ENCODE measurements at regions not wholly inside any gene's neighbourhood (a gene's known extent, or its start where the extent isn't known, plus 50 kb on each side); places are given as distances from the start of the nearest gene placed in this dataset.

DNA sequence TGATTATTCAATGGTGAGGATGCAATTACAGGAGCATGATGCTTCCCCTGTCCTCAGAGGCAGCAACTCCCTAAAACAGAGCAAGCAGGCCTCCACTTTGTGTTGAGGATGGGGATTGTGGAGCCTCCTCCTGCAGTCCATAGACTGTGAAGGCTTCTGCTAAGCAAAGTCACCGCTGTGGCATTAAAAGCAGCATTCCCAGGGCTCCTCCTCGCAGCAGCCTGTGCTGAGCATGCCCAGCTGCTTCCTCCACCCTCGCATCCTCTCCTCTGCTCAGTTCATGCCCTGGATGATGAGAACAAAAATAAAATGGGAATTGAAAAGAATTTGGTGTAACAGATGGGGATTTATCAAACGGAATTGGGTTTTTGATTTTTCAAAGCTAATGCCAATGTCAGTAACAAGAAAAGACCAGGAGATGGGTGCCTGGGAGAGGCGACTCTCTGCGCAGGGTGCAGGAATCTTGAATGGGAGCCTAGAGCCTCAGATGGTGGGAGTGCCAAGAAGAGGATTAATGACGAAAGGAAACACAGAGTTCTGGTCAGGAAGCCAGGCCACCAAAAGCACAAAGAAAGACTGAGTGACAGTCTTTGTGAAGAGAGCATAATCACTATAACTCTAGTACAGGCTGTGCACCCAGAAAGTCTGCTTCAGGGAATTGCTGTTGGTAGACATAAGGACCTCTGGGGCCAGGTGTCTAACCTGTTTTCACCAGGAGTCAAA, 347.6 kb downstream of the TPBG start:
- TF ChIP-seq, protein P1, sequence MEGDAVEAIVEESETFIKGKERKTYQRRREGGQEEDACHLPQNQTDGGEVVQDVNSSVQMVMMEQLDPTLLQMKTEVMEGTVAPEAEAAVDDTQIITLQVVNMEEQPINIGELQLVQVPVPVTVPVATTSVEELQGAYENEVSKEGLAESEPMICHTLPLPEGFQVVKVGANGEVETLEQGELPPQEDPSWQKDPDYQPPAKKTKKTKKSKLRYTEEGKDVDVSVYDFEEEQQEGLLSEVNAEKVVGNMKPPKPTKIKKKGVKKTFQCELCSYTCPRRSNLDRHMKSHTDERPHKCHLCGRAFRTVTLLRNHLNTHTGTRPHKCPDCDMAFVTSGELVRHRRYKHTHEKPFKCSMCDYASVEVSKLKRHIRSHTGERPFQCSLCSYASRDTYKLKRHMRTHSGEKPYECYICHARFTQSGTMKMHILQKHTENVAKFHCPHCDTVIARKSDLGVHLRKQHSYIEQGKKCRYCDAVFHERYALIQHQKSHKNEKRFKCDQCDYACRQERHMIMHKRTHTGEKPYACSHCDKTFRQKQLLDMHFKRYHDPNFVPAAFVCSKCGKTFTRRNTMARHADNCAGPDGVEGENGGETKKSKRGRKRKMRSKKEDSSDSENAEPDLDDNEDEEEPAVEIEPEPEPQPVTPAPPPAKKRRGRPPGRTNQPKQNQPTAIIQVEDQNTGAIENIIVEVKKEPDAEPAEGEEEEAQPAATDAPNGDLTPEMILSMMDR (optimal IDR thresholded peaks at IDR 0.05 in 1 of 3, IDR thresholded peaks at IDR 0.05 in 1 of 3, conservative IDR thresholded peaks at IDR 0.05 in 1 of 3; ENCODE audit: extremely low read depth in 1 of 3, insufficient read depth in 2 of 3, low read length in 3 of 3), result no peak
- TF ChIP-seq EZH2 (IDR thresholded peaks at IDR 0.05; ENCODE audit: low read length), result no peak

Measured in keratinocyte (primary cell).